Thoracic aorta (tissue), 2 donors: ENCODE measurements at regions not wholly inside any gene's neighbourhood (a gene's known extent, or its start where the extent isn't known, plus 50 kb on each side); places are given as distances from the start of the nearest gene placed in this dataset.

ENCODE experiments used
- ATAC-seq: fragments of 150-250 bp; one replicate; pipeline ENCODE4 v1.8.0; 2017; ENCODE audit warnings: low read depth; ENCODE audit not compliant: insufficient number of reproducible peaks, low FRiP score
- DNase-seq: peaks from one replicate; pipeline ENCODE4 v3.0.0-alpha.2; 2020; ENCODE audit warnings: low spot score
- H3K27ac ChIP-seq, 2 donors: fragments of 200-600 bp; sonication (generic); 1 replicate in 1 of 2; 2 replicates in 1 of 2; pipeline ENCODE4 v1.5.1; 2016; ENCODE audit warnings: mild to moderate bottlenecking in 2 of 2, moderate library complexity in 2 of 2
- H3K27me3 ChIP-seq: fragments of 200-600 bp; sonication (generic); replicated peaks from 2 replicates; pipeline ENCODE4 v1.6.0; 2016; ENCODE audit warnings: mild to moderate bottlenecking; ENCODE audit not compliant: insufficient read depth
- H3K36me3 ChIP-seq: fragments of 200-600 bp; sonication (generic); one replicate; pipeline ENCODE4 v1.5.1; 2016
- H3K4me1 ChIP-seq, 2 donors: fragments of 200-600 bp; sonication (generic); 1 replicate in 1 of 2; 2 replicates in 1 of 2; pipeline versions ENCODE4 v1.5.1 to v1.6.0; 2016; ENCODE audit warnings: low read depth in 2 of 2, mild to moderate bottlenecking in 1 of 2; ENCODE audit not compliant: control insufficient read depth in 1 of 2
- H3K4me3 ChIP-seq: fragments of 200-600 bp; sonication (generic); 2 replicates; pipeline ENCODE4 v1.5.1; 2016; ENCODE audit warnings: mild to moderate bottlenecking
- H3K9me3 ChIP-seq: fragments of 200-600 bp; sonication (generic); 2 replicates; pipeline ENCODE4 v1.5.1; 2016
- TF ChIP-seq, protein P1 (sequence below): fragments of 200-600 bp; sonication (generic); IDR thresholded peaks from one replicate; pipeline ENCODE4 v1.5.1; 2019; ENCODE audit warnings: antibody characterized with exemption

GRCh38 chr11:19597206-19597605 is 115.4 kb upstream of the NAV2 start:
- Histone ChIP-seq H3K9me3 (no peaks in the 10 kb centered on the region), H3K27ac (peak overlapping the region; percentile 90), H3K4me1 (peaks cover 31 to 81% of the 10 kb centered on the region in 2 donors), H3K4me3 (peak overlapping the region; percentile 61), H3K27me3 (no peaks in the 10 kb centered on the region), H3K36me3 (no peaks in the 10 kb centered on the region)
- DNase-seq (no peak), ATAC-seq (no peak)
- TF ChIP-seq, protein P1, sequence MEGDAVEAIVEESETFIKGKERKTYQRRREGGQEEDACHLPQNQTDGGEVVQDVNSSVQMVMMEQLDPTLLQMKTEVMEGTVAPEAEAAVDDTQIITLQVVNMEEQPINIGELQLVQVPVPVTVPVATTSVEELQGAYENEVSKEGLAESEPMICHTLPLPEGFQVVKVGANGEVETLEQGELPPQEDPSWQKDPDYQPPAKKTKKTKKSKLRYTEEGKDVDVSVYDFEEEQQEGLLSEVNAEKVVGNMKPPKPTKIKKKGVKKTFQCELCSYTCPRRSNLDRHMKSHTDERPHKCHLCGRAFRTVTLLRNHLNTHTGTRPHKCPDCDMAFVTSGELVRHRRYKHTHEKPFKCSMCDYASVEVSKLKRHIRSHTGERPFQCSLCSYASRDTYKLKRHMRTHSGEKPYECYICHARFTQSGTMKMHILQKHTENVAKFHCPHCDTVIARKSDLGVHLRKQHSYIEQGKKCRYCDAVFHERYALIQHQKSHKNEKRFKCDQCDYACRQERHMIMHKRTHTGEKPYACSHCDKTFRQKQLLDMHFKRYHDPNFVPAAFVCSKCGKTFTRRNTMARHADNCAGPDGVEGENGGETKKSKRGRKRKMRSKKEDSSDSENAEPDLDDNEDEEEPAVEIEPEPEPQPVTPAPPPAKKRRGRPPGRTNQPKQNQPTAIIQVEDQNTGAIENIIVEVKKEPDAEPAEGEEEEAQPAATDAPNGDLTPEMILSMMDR = no peak

GRCh38 chr11:19595840-19596751 is 116.5 kb upstream of the NAV2 start:
- Histone ChIP-seq H3K9me3 (no peaks in the 10 kb centered on the region), H3K4me1 (peaks cover 31 to 71% of the 10 kb centered on the region in 2 donors), H3K36me3 (no peaks in the 10 kb centered on the region), H3K4me3 (peak overlapping the region; percentile 61), H3K27ac (peak overlapping the region; percentile 90), H3K27me3 (no peaks in the 10 kb centered on the region)
- TF ChIP-seq, protein P1 = no peak
- ATAC-seq (peak; percentile 90), DNase-seq (peak; percentile 61)

DNA sequence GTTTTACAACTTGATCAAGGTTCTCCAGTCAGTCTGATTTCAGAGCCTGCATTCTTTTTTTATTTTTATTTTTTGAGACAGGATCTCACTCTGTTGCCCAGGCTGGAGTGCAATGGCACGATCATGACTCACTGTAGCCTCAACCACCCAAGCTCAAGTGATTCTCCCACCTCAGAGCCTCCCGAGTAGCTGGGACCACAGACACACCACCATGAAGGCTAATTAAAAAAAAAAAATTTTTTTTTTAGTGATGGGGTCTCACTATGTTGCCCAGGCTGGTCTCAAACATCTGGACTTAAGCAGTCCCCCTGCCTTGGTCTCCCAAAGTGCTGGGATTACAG is 117.2 kb upstream of the NAV2 start:
- H3K27me3 ChIP-seq = no peaks in the 10 kb centered on the region
- DNase-seq (no peak), ATAC-seq (peak; percentile 26)
- H3K4me1 ChIP-seq = peaks cover 31 to 70% of the 10 kb centered on the region in 2 donors
- H3K4me3 ChIP-seq = no peak overlapping the region
- TF ChIP-seq, protein P1 = no peak
- peak overlapping the region; percentile 90 for H3K27ac ChIP-seq
- H3K36me3 ChIP-seq = no peaks in the 10 kb centered on the region
- H3K9me3 ChIP-seq = no peaks in the 10 kb centered on the region

- H3K4me1 ChIP-seq = peaks cover 27 to 70% of the 10 kb centered on the region in 2 donors
- ATAC-seq (no peak), DNase-seq (no peak)
- H3K4me3 ChIP-seq = no peak overlapping the region
- TF ChIP-seq, protein P1 = no peak
- H3K36me3 ChIP-seq = no peaks in the 10 kb centered on the region
- H3K9me3 ChIP-seq = no peaks in the 10 kb centered on the region
- H3K27me3 ChIP-seq = no peaks in the 10 kb centered on the region
- peak overlapping the region in 1 of 2 donors; percentile 90 for H3K27ac ChIP-seq
Observed at GRCh38 chr11:19594326-19594725, 118.3 kb upstream of the NAV2 start.

- Histone ChIP-seq H3K4me1 (peaks cover 23 to 58% of the 10 kb centered on the region in 2 donors), H3K27me3 (no peaks in the 10 kb centered on the region), H3K36me3 (no peaks in the 10 kb centered on the region), H3K27ac (no peak overlapping the region), H3K4me3 (no peak overlapping the region), H3K9me3 (no peaks in the 10 kb centered on the region)
- DNase-seq (no peak), ATAC-seq (no peak)
- TF ChIP-seq, protein P1 = no peak
Observed at GRCh38 chr11:19592842-19593241, 119.8 kb upstream of the NAV2 start.
